Natural killer cell treated with Interleukin-12 subunit alpha and Interleukin-12 subunit beta and Interleukin-15 and Interleukin-18, amount 100 ng/mL, for 72 hours (primary cell): ENCODE measurements at regions not wholly inside any gene's neighbourhood (a gene's known extent, or its start where the extent isn't known, plus 50 kb on each side); places are given as distances from the start of the nearest gene placed in this dataset.
A peak's percentile ranks its signal among the peaks of the same experiment; 100 is the strongest.
"Not testable (repeated sequence)": the region's sequence is repeated elsewhere in the genome, so short reads cannot be mapped to it uniquely, and the experiment has no call there.

ENCODE experiments used
- ATAC-seq, 2 donors: fragments of 150-1000 bp; cut with Tn5 transposase in 1 of 2; sonication (Bioruptor Pico), chemical (Tn5 transposase) in 1 of 2; 2 replicates each; pipeline ENCODE4 v1.10.0; 2021
- DNase-seq: peaks from one replicate; pipeline ENCODE4 v3.0.0; 2022; ENCODE audit warnings: low spot score
- H3K27ac Mint-ChIP-seq, 2 donors: 1 replicate in 1 of 2; 2 replicates in 1 of 2; pipeline ENCODE4 v1.8.0; 2022; ENCODE audit warnings: mixed read lengths in 2 of 2, mild to moderate bottlenecking in 1 of 2, moderate library complexity in 1 of 2
- H3K27me3 Mint-ChIP-seq, 2 donors: 1 replicate in 1 of 2; 2 replicates in 1 of 2; pipeline ENCODE4 v1.8.0; 2022; ENCODE audit warnings: mixed read lengths in 2 of 2
- H3K36me3 Mint-ChIP-seq: one replicate; pipeline ENCODE4 v1.8.0; 2022; ENCODE audit warnings: mixed read lengths
- H3K4me1 Mint-ChIP-seq, 2 donors: 1 replicate in 1 of 2; 2 replicates in 1 of 2; pipeline ENCODE4 v1.8.0; 2022; ENCODE audit warnings: low read depth in 2 of 2, mixed read lengths in 2 of 2, mild to moderate bottlenecking in 1 of 2
- H3K4me3 Mint-ChIP-seq: one replicate; pipeline ENCODE4 v1.8.0; 2022; ENCODE audit warnings: mixed read lengths
- H3K9me3 Mint-ChIP-seq: 2 replicates; pipeline ENCODE4 v1.8.0; 2022; ENCODE audit warnings: mixed read lengths

- DNase-seq, result no peak
- H3K4me3 Mint-ChIP-seq, result no peak overlapping the region
- no peak for ATAC-seq
- H3K36me3 Mint-ChIP-seq, result no peaks in the 10 kb centered on the region
- H3K9me3 Mint-ChIP-seq, result no peaks in the 10 kb centered on the region
- peaks cover 5 to 8% of the 10 kb centered on the region in 2 donors for H3K27me3 Mint-ChIP-seq
- no peak overlapping the region for H3K27ac Mint-ChIP-seq
- H3K4me1 Mint-ChIP-seq, result no peaks in the 10 kb centered on the region
Measured at GRCh38 chr18:10142496-10143160, 228.8 kb downstream of the VAPA start.

DNA sequence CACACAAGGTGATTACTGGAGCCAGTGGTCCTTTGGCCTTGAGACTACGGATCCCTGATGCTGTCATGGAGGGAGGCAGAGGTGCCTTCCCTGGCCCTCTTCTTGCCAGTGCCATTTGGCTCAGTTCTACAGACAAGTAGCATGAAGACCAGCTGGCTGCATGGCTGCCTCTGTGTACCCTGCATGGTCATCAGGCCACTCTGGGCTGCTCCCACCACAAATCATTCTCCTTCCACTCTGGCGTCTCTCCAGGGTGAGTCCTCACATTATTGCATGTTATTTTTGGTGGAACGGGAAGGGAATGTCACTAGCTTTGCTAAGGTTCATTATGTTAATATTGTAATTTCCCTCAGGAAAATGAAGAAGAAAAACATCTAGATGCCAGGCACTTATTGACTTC is 229.8 kb downstream of the VAPA start:
- DNase-seq (no peak), ATAC-seq (no peak)
- Mint-ChIP-seq H3K4me3 (no peak overlapping the region), H3K4me1 (no peaks in the 10 kb centered on the region), H3K27me3 (peaks cover 5 to 8% of the 10 kb centered on the region in 2 donors), H3K27ac (no peak overlapping the region), H3K36me3 (no peaks in the 10 kb centered on the region), H3K9me3 (no peaks in the 10 kb centered on the region)

DNA sequence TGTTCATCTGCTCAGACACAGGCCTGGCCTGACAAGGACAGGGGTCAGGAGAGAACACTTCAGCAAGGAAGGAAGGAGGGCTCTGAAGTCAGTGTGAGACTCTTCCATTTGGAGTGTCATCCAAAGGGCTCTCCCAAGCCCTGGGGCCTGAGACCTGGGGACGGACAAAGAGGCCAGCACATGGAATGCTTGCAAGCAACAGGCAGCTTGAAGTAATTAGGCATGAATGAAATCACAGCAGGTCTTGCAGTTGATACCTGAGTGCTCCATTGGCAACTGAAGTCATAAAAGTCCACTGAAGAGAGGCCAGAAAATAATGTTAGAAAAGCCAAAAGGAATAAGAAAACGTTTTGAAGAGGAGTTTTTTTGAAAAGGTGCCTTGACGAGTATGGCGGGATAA is 231.7 kb downstream of the VAPA start:
- ATAC-seq (no peak), DNase-seq (no peak)
- Mint-ChIP-seq H3K9me3 (peaks cover 5% of the 10 kb centered on the region), H3K27ac (no peak overlapping the region), H3K4me1 (no peaks in the 10 kb centered on the region), H3K27me3 (peaks cover 2% of the 10 kb centered on the region in 2 donors), H3K4me3 (no peak overlapping the region), H3K36me3 (no peaks in the 10 kb centered on the region)

DNA sequence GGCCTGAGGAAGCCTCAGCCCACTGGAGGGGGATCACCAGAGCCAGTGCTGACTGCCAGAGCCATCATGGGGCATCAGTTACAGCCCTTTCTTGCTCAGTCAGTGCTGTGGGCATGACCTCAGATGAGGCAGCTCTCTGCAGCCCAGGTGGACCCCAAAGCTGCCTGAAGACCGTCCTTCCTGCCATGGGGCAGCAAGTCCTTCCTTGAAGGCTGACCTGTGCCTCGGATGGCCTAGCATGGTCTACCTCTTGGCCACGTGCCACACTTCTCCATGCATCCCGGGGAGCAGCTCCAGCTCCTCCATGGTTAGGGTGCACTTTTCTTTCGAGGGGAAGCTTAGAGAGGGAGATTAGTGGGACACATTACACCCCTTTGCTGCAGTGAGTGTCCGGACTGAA is 233.4 kb downstream of the VAPA start:
- peak; percentile 18 to 25 for ATAC-seq
- Mint-ChIP-seq H3K27ac (no peak overlapping the region), H3K27me3 (peaks cover 0 to 2% of the 10 kb centered on the region in 2 donors)

GRCh38 chr18:10147752-10148151 is 233.9 kb downstream of the VAPA start:
- peaks cover 11% of the 10 kb centered on the region for H3K9me3 Mint-ChIP-seq
- ATAC-seq, result peak in 1 of 2 donors; percentile 3
- H3K36me3 Mint-ChIP-seq, result no peaks in the 10 kb centered on the region
- H3K4me1 Mint-ChIP-seq, result no peaks in the 10 kb centered on the region
- no peak for DNase-seq
- H3K27ac Mint-ChIP-seq, result no peak overlapping the region
- H3K27me3 Mint-ChIP-seq, result no peaks in the 10 kb centered on the region
- no peak overlapping the region for H3K4me3 Mint-ChIP-seq

More for the DNA sequence above, 233.4 kb downstream of the VAPA start:
- Mint-ChIP-seq H3K4me1 (no peaks in the 10 kb centered on the region), H3K36me3 (no peaks in the 10 kb centered on the region), H3K9me3 (peaks cover 11% of the 10 kb centered on the region), H3K4me3 (no peak overlapping the region)
- DNase-seq, result no peak

DNA sequence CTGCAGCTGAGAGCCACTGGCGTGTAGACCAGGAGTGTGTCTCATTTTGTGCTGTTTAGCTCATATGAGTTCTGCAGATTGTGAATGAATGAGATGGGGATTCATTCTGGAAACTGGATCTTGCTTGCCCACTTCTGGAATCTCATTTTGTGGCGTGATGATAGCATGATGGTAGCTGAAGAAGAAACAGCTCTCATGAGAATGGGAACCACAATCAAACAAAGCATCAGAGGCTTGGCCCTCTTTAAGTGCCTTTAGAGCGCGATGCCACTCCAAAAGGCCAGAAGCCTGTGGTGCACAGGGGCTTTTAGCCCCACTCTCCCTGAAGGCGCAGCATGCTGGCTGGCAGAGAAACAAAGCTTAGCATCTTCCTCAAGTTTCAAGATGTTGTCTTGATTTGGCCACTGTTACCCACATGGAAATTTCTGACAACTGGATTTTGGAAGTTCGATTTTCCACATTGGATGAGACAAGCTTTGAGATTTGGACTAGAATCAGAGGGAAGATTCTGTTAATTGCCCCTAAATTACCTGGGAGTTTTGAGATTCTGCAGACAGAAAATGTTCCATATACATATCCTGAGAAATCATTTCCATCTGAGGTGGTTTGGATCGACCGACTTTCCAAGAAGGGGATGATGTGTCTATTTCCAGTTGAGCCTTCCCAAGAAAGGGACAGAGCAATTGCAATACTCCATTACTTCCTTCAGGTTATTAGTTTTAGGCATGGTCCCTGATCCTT is 234.5 kb downstream of the VAPA start:
- no peak for ATAC-seq
- DNase-seq, result no peak
- Mint-ChIP-seq H3K9me3 (peaks cover 11% of the 10 kb centered on the region), H3K27ac (no peak overlapping the region), H3K4me1 (no peaks in the 10 kb centered on the region), H3K4me3 (no peak overlapping the region), H3K36me3 (no peaks in the 10 kb centered on the region), H3K27me3 (no peaks in the 10 kb centered on the region)

DNA sequence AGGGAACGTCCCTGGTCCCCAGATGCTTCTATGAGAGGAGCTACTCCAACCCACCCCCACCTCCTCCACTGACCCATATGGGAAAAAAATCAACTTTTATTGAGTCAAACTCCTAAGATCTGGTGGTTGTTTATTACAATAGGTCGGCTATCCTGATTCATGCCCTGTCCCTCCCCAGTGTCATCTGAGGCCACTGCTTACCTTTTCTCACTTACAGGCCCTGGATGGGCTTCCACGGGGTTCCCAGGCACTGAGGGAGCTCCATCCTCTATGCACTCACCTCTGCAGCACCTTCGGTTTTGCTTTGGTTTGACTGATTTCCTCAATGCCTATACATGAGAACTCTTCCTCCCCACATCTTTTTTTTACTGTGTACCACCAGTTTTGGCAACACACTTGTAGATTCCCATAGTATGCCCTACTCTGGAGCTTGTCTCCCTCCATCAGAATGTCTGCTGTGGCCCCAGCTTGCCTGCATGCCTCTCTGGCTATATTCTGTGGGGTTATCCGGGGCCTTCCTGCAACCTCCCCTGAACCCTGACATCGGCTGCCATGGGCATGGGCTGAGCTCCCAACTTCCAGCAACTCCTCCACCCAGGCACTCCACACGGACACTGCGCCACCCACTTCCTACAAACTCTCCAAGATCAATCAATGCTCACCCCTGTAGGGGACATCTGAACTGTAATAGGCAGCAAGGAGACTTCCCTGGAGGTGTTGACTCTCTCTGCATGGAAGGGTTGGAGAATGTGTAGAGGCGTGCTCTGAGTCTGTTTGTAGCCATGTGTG is 236.1 kb downstream of the VAPA start:
- H3K9me3 Mint-ChIP-seq, result peaks cover 11% of the 10 kb centered on the region
- no peak for ATAC-seq
- no peak for DNase-seq
- H3K27me3 Mint-ChIP-seq, result no peaks in the 10 kb centered on the region
- H3K36me3 Mint-ChIP-seq, result no peaks in the 10 kb centered on the region
- H3K27ac Mint-ChIP-seq, result no peak overlapping the region
- no peak overlapping the region for H3K4me3 Mint-ChIP-seq
- no peaks in the 10 kb centered on the region for H3K4me1 Mint-ChIP-seq

DNA sequence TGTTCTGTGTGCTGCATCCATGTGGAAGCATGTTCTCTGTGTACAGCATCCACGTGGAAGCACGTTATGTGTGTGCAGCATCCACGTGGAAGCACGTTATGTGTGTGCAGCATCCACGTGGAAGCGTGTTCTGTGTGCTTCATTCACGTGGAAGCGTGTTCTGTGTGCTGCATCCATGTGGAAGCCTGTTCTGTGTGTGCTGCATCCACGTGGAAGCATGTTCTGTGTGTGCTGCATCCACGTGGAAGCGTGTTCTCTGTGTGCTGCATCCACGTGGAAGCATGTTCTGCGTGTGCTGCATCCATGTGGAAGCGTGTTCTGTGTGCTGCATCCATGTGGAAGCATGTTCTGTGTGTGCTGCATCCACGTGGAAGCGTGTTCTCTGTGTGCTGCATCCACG is 236.8 kb downstream of the VAPA start:
- not testable (repeated sequence) for H3K4me3 Mint-ChIP-seq, H3K27me3 Mint-ChIP-seq, H3K36me3 Mint-ChIP-seq, H3K4me1 Mint-ChIP-seq, H3K27ac Mint-ChIP-seq, DNase-seq, ATAC-seq
- peaks cover 11% of the 10 kb centered on the region for H3K9me3 Mint-ChIP-seq

DNA sequence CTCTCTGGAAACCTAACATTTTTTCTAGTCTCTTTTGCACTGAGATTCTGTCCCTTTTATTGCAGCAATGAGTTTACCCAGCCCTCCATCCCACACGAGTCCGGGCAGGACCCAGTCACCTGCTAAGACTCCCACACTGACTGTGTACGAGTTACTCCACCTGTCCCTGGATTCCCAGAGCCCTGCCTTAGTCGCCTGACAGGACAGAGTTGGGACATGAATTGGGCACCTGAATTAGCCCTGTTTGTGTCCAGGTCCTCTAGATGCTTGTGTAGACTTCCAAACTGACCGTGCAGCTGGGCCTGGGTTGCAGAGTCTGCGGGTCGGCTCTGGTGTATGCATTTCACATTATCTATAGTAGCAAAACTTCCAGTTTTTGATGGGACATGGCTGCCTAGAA is 238.7 kb downstream of the VAPA start:
- DNase-seq (no peak), ATAC-seq (no peak)
- Mint-ChIP-seq H3K4me1 (no peaks in the 10 kb centered on the region), H3K9me3 (peaks cover 11% of the 10 kb centered on the region), H3K36me3 (no peaks in the 10 kb centered on the region), H3K27ac (no peak overlapping the region), H3K4me3 (no peak overlapping the region), H3K27me3 (no peaks in the 10 kb centered on the region)

- DNase-seq, result no peak
- Mint-ChIP-seq H3K27ac (no peak overlapping the region), H3K27me3 (no peaks in the 10 kb centered on the region), H3K36me3 (no peaks in the 10 kb centered on the region), H3K9me3 (peaks cover 11% of the 10 kb centered on the region), H3K4me1 (no peaks in the 10 kb centered on the region), H3K4me3 (no peak overlapping the region)
- no peak for ATAC-seq
Measured at GRCh38 chr18:10153924-10154752, 240.3 kb downstream of the VAPA start.

DNA sequence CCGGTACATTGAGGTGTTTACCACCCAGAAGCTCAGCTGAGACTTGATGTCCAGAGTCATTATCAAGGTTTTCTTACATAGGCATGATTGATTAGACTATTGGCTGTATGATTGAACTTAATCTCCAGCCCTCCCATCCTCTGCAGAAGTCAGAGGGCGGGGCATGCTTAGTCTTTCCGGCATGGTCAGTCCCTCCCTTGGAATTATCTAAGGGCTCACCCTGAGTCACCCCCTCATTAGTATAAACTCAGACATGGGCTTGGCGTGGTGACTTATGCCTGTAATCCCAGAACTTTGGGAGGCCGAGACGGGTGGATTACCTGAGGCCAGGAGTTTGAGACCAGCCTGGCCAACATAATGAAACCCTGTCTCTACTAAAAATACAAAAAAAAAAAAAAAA is 243.9 kb downstream of the VAPA start:
- H3K4me3 Mint-ChIP-seq, result no peak overlapping the region
- no peaks in the 10 kb centered on the region for H3K9me3 Mint-ChIP-seq
- H3K27me3 Mint-ChIP-seq, result no peaks in the 10 kb centered on the region
- no peak for ATAC-seq
- no peak for DNase-seq
- H3K36me3 Mint-ChIP-seq, result no peaks in the 10 kb centered on the region
- H3K4me1 Mint-ChIP-seq, result no peaks in the 10 kb centered on the region
- H3K27ac Mint-ChIP-seq, result no peak overlapping the region

DNA sequence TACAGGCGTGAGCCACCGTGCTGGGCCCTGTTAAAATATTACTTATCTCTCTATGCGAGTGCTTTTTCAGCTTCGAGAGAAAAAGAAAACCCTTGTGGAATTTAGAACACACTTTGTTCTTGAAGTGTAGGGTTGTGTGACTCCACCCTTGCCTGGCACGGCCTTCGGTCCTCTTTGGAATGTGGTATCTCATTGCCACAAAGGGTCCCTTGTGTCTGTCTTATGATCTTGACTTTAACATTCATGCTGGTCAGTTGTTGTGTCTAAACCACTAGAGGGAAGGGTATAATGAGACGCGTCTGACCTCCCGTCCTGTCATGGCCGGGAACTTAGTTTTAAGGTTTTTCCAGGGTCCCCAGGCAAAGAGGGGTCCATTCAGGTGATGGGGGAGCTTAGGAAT is 246.4 kb downstream of the VAPA start:
- Mint-ChIP-seq H3K9me3 (no peaks in the 10 kb centered on the region), H3K27me3 (no peaks in the 10 kb centered on the region), H3K4me3 (no peak overlapping the region), H3K4me1 (no peaks in the 10 kb centered on the region), H3K27ac (no peak overlapping the region), H3K36me3 (no peaks in the 10 kb centered on the region)
- ATAC-seq (no peak), DNase-seq (no peak)

DNA sequence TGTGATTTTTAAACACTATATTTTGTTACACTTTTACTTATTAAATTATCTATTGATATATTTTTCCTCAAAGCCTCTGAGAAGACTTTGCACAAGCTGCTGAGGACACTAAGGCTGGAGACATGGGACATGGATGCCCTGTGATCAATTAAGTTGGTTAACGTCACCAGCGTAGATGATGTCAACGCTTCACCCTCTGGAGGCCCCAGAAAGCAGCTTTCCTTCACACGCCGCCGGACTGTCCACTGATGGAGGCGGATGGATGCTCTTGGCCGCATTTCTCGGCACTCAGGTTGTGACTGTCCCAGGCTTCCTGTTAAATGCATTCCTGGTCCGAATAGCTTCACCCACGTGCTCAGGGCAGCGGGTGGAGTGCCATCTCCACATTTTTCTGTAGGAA is 247.5 kb downstream of the VAPA start:
- Mint-ChIP-seq H3K4me3 (no peak overlapping the region), H3K36me3 (no peaks in the 10 kb centered on the region), H3K9me3 (no peaks in the 10 kb centered on the region), H3K4me1 (no peaks in the 10 kb centered on the region), H3K27me3 (no peaks in the 10 kb centered on the region), H3K27ac (no peak overlapping the region)
- no peak for DNase-seq
- ATAC-seq, result no peak
